ENCODE measurements at regions not wholly inside any gene's neighbourhood (a gene's known extent, or its start where the extent isn't known, plus 50 kb on each side); places are given as distances from the start of the nearest gene placed in this dataset.

- no peaks in the 10 kb centered on the region for H3K4me1 Mint-ChIP-seq (ENCODE audit: low read depth)
- no peak overlapping the region for H3K27ac Mint-ChIP-seq
- no peaks in the 10 kb centered on the region for H3K36me3 Mint-ChIP-seq (ENCODE audit: insufficient read depth in 2 of 2)
- H3K9me3 Mint-ChIP-seq = peaks cover 1 to 2% of the 10 kb centered on the region in 2 donors
- no peak overlapping the region for H3K4me3 Mint-ChIP-seq
- ATAC-seq (replicated peaks in 1 of 2) (no peak), DNase-seq (no peak)
- no peaks in the 10 kb centered on the region for H3K27me3 Mint-ChIP-seq (ENCODE audit: low read depth)
Observed at GRCh38 chr7:86328801-86329433, 314.8 kb upstream of the GRM3 start.

GRCh38 chr7:86326847-86327246 is 316.9 kb upstream of the GRM3 start:
- Mint-ChIP-seq H3K36me3 (ENCODE audit: insufficient read depth in 2 of 2) (no peaks in the 10 kb centered on the region), H3K4me1 (ENCODE audit: low read depth) (no peaks in the 10 kb centered on the region), H3K27me3 (ENCODE audit: low read depth) (no peaks in the 10 kb centered on the region), H3K27ac (no peak overlapping the region), H3K4me3 (no peak overlapping the region), H3K9me3 (peaks cover 1 to 4% of the 10 kb centered on the region in 2 donors)
- ATAC-seq (replicated peaks in 1 of 2) = no peak
- no peak for DNase-seq

- no peak overlapping the region for H3K27ac Mint-ChIP-seq
- H3K4me1 Mint-ChIP-seq (ENCODE audit: low read depth) = no peaks in the 10 kb centered on the region
- no peaks in the 10 kb centered on the region for H3K36me3 Mint-ChIP-seq (ENCODE audit: insufficient read depth in 2 of 2)
- no peaks in the 10 kb centered on the region for H3K27me3 Mint-ChIP-seq (ENCODE audit: low read depth)
- H3K4me3 Mint-ChIP-seq = no peak overlapping the region
- no peak for ATAC-seq (replicated peaks in 1 of 2)
- H3K9me3 Mint-ChIP-seq = peaks cover 0 to 4% of the 10 kb centered on the region in 2 donors
- DNase-seq = no peak
Observed at GRCh38 chr7:86320889-86321288, 322.8 kb upstream of the GRM3 start.

- DNase-seq (no peak), ATAC-seq (replicated peaks in 1 of 2) (no peak)
- H3K36me3 Mint-ChIP-seq (ENCODE audit: insufficient read depth in 2 of 2) = no peaks in the 10 kb centered on the region
- no peaks in the 10 kb centered on the region for H3K4me1 Mint-ChIP-seq (ENCODE audit: low read depth)
- H3K9me3 Mint-ChIP-seq = peaks cover 0 to 4% of the 10 kb centered on the region in 2 donors
- H3K27ac Mint-ChIP-seq = no peak overlapping the region
- no peak overlapping the region for H3K4me3 Mint-ChIP-seq
- H3K27me3 Mint-ChIP-seq (ENCODE audit: low read depth) = no peaks in the 10 kb centered on the region
Observed at GRCh38 chr7:86320341-86320740, 323.4 kb upstream of the GRM3 start.

GRCh38 chr7:86313842-86314241 is 329.9 kb upstream of the GRM3 start:
- Mint-ChIP-seq H3K27me3 (ENCODE audit: low read depth) (no peaks in the 10 kb centered on the region), H3K4me3 (no peak overlapping the region), H3K27ac (no peak overlapping the region), H3K9me3 (peaks cover 0 to 2% of the 10 kb centered on the region in 2 donors), H3K36me3 (ENCODE audit: insufficient read depth in 2 of 2) (no peaks in the 10 kb centered on the region), H3K4me1 (ENCODE audit: low read depth) (no peaks in the 10 kb centered on the region)
- ATAC-seq (replicated peaks in 1 of 2) (no peak), DNase-seq (no peak)

- Mint-ChIP-seq H3K36me3 (ENCODE audit: insufficient read depth in 2 of 2) (no peaks in the 10 kb centered on the region), H3K4me1 (ENCODE audit: low read depth) (no peaks in the 10 kb centered on the region), H3K27ac (no peak overlapping the region), H3K27me3 (ENCODE audit: low read depth) (no peaks in the 10 kb centered on the region), H3K9me3 (peaks cover 1 to 3% of the 10 kb centered on the region in 2 donors), H3K4me3 (no peak overlapping the region)
- no peak for ATAC-seq (replicated peaks in 1 of 2)
- DNase-seq = no peak
Observed at GRCh38 chr7:86301301-86301700, 342.4 kb upstream of the GRM3 start.

GRCh38 chr7:86295526-86295925 is 348.2 kb upstream of the GRM3 start:
- H3K4me1 Mint-ChIP-seq (ENCODE audit: low read depth) = no peaks in the 10 kb centered on the region
- ATAC-seq (replicated peaks in 1 of 2) (no peak), DNase-seq (no peak)
- no peak overlapping the region for H3K4me3 Mint-ChIP-seq
- peaks cover 0 to 3% of the 10 kb centered on the region in 2 donors for H3K9me3 Mint-ChIP-seq
- H3K27me3 Mint-ChIP-seq (ENCODE audit: low read depth) = no peaks in the 10 kb centered on the region
- no peaks in the 10 kb centered on the region for H3K36me3 Mint-ChIP-seq (ENCODE audit: insufficient read depth in 2 of 2)
- no peak overlapping the region for H3K27ac Mint-ChIP-seq

- Mint-ChIP-seq H3K4me3 (no peak overlapping the region), H3K27me3 (ENCODE audit: low read depth) (no peaks in the 10 kb centered on the region), H3K36me3 (ENCODE audit: insufficient read depth in 2 of 2) (no peaks in the 10 kb centered on the region), H3K9me3 (peaks cover 2 to 5% of the 10 kb centered on the region in 2 donors), H3K27ac (no peak overlapping the region), H3K4me1 (ENCODE audit: low read depth) (no peaks in the 10 kb centered on the region)
- ATAC-seq (replicated peaks in 1 of 2) (no peak), DNase-seq (no peak)
Observed at GRCh38 chr7:86282014-86282682, 361.6 kb upstream of the GRM3 start.

GRCh38 chr7:86280150-86280549 is 363.6 kb upstream of the GRM3 start:
- Mint-ChIP-seq H3K27ac (no peak overlapping the region), H3K36me3 (ENCODE audit: insufficient read depth in 2 of 2) (no peaks in the 10 kb centered on the region), H3K9me3 (peaks cover 2 to 6% of the 10 kb centered on the region in 2 donors), H3K4me3 (no peak overlapping the region), H3K27me3 (ENCODE audit: low read depth) (no peaks in the 10 kb centered on the region), H3K4me1 (ENCODE audit: low read depth) (no peaks in the 10 kb centered on the region)
- DNase-seq (no peak), ATAC-seq (replicated peaks in 1 of 2) (no peak)

- H3K4me3 Mint-ChIP-seq = no peak overlapping the region
- no peak for ATAC-seq (replicated peaks in 1 of 2)
- no peaks in the 10 kb centered on the region for H3K36me3 Mint-ChIP-seq (ENCODE audit: insufficient read depth in 2 of 2)
- H3K4me1 Mint-ChIP-seq (ENCODE audit: low read depth) = no peaks in the 10 kb centered on the region
- DNase-seq = no peak
- no peaks in the 10 kb centered on the region for H3K27me3 Mint-ChIP-seq (ENCODE audit: low read depth)
- peaks cover 7 to 9% of the 10 kb centered on the region in 2 donors for H3K9me3 Mint-ChIP-seq
- no peak overlapping the region for H3K27ac Mint-ChIP-seq
Observed at GRCh38 chr7:86262781-86263180, 380.9 kb upstream of the GRM3 start.

GRCh38 chr7:86257894-86258293 is 385.8 kb upstream of the GRM3 start:
- Mint-ChIP-seq H3K9me3 (peaks cover 6 to 7% of the 10 kb centered on the region in 2 donors), H3K27me3 (ENCODE audit: low read depth) (no peaks in the 10 kb centered on the region), H3K27ac (no peak overlapping the region), H3K36me3 (ENCODE audit: insufficient read depth in 2 of 2) (no peaks in the 10 kb centered on the region), H3K4me1 (ENCODE audit: low read depth) (no peaks in the 10 kb centered on the region), H3K4me3 (no peak overlapping the region)
- DNase-seq = no peak
- no peak for ATAC-seq (replicated peaks in 1 of 2)

GRCh38 chr7:86252406-86252805 is 391.3 kb upstream of the GRM3 start:
- DNase-seq = no peak
- Mint-ChIP-seq H3K27ac (no peak overlapping the region), H3K27me3 (ENCODE audit: low read depth) (no peaks in the 10 kb centered on the region), H3K9me3 (peaks cover 10 to 19% of the 10 kb centered on the region in 2 donors), H3K36me3 (ENCODE audit: insufficient read depth in 2 of 2) (peaks cover 0 to 1% of the 10 kb centered on the region in 2 donors), H3K4me1 (ENCODE audit: low read depth) (no peaks in the 10 kb centered on the region), H3K4me3 (no peak overlapping the region)
- ATAC-seq (replicated peaks in 1 of 2) = no peak

- Mint-ChIP-seq H3K4me3 (no peak overlapping the region), H3K4me1 (ENCODE audit: low read depth) (no peaks in the 10 kb centered on the region), H3K27me3 (ENCODE audit: low read depth) (no peaks in the 10 kb centered on the region), H3K27ac (no peak overlapping the region), H3K36me3 (ENCODE audit: insufficient read depth in 2 of 2) (peaks cover 0 to 1% of the 10 kb centered on the region in 2 donors), H3K9me3 (peaks cover 10 to 25% of the 10 kb centered on the region in 2 donors)
- DNase-seq (no peak), ATAC-seq (replicated peaks in 1 of 2) (no peak)
Observed at GRCh38 chr7:86248977-86249376, 394.7 kb upstream of the GRM3 start.

- Mint-ChIP-seq H3K4me1 (ENCODE audit: low read depth) (no peaks in the 10 kb centered on the region), H3K9me3 (peaks cover 3 to 9% of the 10 kb centered on the region in 2 donors), H3K4me3 (no peak overlapping the region), H3K27me3 (ENCODE audit: low read depth) (no peaks in the 10 kb centered on the region), H3K27ac (no peak overlapping the region), H3K36me3 (ENCODE audit: insufficient read depth in 2 of 2) (no peaks in the 10 kb centered on the region)
- DNase-seq (no peak), ATAC-seq (replicated peaks in 1 of 2) (no peak)
Observed at GRCh38 chr7:86243171-86243570, 400.5 kb upstream of the GRM3 start.

All from activated T-cell treated with anti-CD3 and anti-CD28 coated beads, Interleukin-2, amount 50 U/mL, for 72 hours (primary cell).